ENCODE measurements at regions not wholly inside any gene's neighbourhood (a gene's known extent, or its start where the extent isn't known, plus 50 kb on each side); places are given as distances from the start of the nearest gene placed in this dataset.

- no peak for DNase-seq
These were observed 66.4 kb upstream of the PCDH9 start for GRCh38 chr13:67296511-67296910.

GRCh38 chr13:67292886-67293285, 62.8 kb upstream of the PCDH9 start:
- DNase-seq = no peak

GRCh38 chr13:67285611-67286010, 55.5 kb upstream of the PCDH9 start:
- DNase-seq = no peak

GRCh38 chr13:67283637-67284036, 53.5 kb upstream of the PCDH9 start:
- no peak for DNase-seq

- DNase-seq = no peak
These were observed 51.3 kb upstream of the PCDH9 start for GRCh38 chr13:67281466-67281865.
